Stimulated activated naive CD8-positive, alpha-beta T cell treated with anti-CD3 and anti-CD28 coated beads, Interleukin-15, Interleukin-2, amounts not matched to agents 100 ng/mL and 50 ng/mL, for 24 hours (primary cell): ENCODE measurements at regions not wholly inside any gene's neighbourhood (a gene's known extent, or its start where the extent isn't known, plus 50 kb on each side); places are given as distances from the start of the nearest gene placed in this dataset.

ENCODE experiments used
- H3K27ac Mint-ChIP-seq: one replicate; pipeline ENCODE4 v1.8.0; 2021; ENCODE audit warnings: mild to moderate bottlenecking, mixed read lengths
- H3K27me3 Mint-ChIP-seq: one replicate; pipeline ENCODE4 v1.8.0; 2021; ENCODE audit warnings: mixed read lengths
- H3K36me3 Mint-ChIP-seq: one replicate; pipeline ENCODE4 v1.8.0; 2021; ENCODE audit warnings: low read depth, mixed read lengths
- H3K4me1 Mint-ChIP-seq: one replicate; pipeline ENCODE4 v1.8.0; 2021; ENCODE audit warnings: low read depth, mixed read lengths
- H3K4me3 Mint-ChIP-seq: one replicate; pipeline ENCODE4 v1.8.0; 2021; ENCODE audit warnings: mild to moderate bottlenecking, mixed read lengths
- H3K9me3 Mint-ChIP-seq: one replicate; pipeline ENCODE4 v1.8.0; 2021; ENCODE audit warnings: mixed read lengths

- no peak overlapping the region for H3K4me3 Mint-ChIP-seq
- H3K36me3 Mint-ChIP-seq, result no peaks in the 10 kb centered on the region
- H3K27ac Mint-ChIP-seq, result no peak overlapping the region
- H3K27me3 Mint-ChIP-seq, result no peaks in the 10 kb centered on the region
- no peaks in the 10 kb centered on the region for H3K9me3 Mint-ChIP-seq
- no peaks in the 10 kb centered on the region for H3K4me1 Mint-ChIP-seq
Measured at GRCh38 chr5:119897537-119898370, 268.4 kb downstream of the FAM170A start.

DNA sequence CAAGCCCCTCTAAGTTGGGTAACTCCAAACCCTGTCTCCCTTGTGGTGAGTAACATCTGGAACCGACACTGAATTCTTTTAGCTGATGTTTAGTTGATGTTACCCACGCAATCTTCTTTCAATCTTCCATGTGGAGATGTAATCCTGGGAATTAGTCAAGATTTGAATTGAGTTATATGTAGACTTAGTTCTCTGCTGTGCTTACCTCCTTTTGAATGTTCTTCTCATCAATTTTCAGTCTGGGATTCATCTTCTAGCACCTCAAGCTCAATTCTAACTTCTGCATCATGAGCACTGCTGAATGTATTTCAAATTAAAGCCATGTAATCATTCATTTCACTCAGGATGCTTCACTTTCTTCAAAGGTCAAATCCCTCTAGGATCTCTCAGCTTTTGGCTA is 270.6 kb downstream of the FAM170A start:
- Mint-ChIP-seq H3K27ac (no peak overlapping the region), H3K27me3 (no peaks in the 10 kb centered on the region), H3K36me3 (no peaks in the 10 kb centered on the region), H3K4me3 (no peak overlapping the region), H3K4me1 (no peaks in the 10 kb centered on the region), H3K9me3 (no peaks in the 10 kb centered on the region)

DNA sequence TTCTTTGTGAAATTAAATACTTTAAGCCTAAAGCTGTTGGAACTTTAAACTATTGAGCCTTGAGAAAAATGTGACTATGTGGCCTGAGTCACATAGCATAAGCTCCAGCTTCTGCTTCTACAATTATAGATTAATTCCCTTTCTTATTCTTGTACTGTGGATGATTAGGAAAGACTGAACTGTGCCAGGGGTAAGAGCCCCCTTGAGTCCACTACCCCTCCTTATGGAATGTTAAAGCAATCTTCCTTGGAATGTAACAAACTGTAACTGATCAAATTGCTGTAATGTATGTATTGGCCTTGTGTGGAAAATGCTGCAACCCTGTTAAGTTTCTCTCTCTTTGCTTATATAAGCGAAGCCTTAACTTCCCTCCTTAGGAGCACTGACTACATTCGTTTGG is 273.2 kb downstream of the FAM170A start:
- Mint-ChIP-seq H3K4me1 (no peaks in the 10 kb centered on the region), H3K4me3 (no peak overlapping the region), H3K27ac (no peak overlapping the region), H3K27me3 (no peaks in the 10 kb centered on the region), H3K9me3 (peaks cover 8% of the 10 kb centered on the region), H3K36me3 (no peaks in the 10 kb centered on the region)

- no peaks in the 10 kb centered on the region for H3K36me3 Mint-ChIP-seq
Measured at GRCh38 chr5:119913425-119913824, 284.1 kb downstream of the FAM170A start.

DNA sequence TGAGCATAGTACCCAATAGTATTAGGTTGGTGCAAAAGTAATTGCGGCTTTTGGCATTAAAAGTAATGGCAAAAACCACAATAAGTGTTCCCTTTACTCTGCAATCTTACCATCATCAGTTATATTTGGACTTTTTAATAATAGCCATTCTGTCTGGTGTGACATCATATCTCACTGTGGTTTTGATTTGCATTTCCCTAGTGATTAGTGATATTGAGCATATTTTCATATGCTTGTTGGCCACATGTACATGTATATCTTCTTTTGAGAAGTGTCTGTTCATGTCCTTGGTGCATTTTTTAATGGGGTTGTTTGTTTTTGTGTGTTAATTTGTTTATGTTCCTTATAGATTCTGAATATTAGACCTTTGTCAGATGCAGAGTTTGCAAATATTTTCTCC is 289.9 kb downstream of the FAM170A start:
- Mint-ChIP-seq H3K27me3 (no peaks in the 10 kb centered on the region), H3K9me3 (no peaks in the 10 kb centered on the region), H3K36me3 (no peaks in the 10 kb centered on the region)

More at GRCh38 chr5:119913425-119913824, 284.1 kb downstream of the FAM170A start:
- no peak overlapping the region for H3K27ac Mint-ChIP-seq
- no peak overlapping the region for H3K4me3 Mint-ChIP-seq
- H3K27me3 Mint-ChIP-seq, result no peaks in the 10 kb centered on the region
- H3K9me3 Mint-ChIP-seq, result peaks cover 7% of the 10 kb centered on the region
- H3K4me1 Mint-ChIP-seq, result no peaks in the 10 kb centered on the region

GRCh38 chr5:119926301-119926700 is 296.9 kb downstream of the FAM170A start:
- H3K4me1 Mint-ChIP-seq, result no peaks in the 10 kb centered on the region
- H3K9me3 Mint-ChIP-seq, result no peaks in the 10 kb centered on the region

More for the DNA sequence above, 289.9 kb downstream of the FAM170A start:
- Mint-ChIP-seq H3K4me3 (no peak overlapping the region), H3K27ac (no peak overlapping the region), H3K4me1 (no peaks in the 10 kb centered on the region)

DNA sequence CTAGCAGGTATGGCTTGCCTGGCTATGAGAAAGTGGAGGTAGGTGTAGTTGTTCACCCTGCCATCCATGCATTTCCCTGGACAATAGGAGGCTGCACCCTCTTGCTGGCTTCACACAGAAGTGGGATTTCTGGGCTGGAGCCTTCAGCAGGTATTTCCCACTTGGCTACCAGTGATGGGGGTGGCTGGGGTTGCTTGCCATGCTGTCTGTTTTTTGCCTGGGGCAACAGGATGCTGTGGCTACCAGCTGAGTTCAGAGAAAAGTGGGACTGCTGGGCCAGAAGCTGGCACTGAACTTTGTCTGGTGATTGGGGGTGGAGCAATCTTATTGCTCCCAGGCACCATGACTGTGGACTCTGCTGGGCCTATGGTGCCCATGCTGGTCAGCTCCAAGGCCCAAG is 299.6 kb downstream of the FAM170A start:
- no peaks in the 10 kb centered on the region for H3K36me3 Mint-ChIP-seq
- H3K9me3 Mint-ChIP-seq, result no peaks in the 10 kb centered on the region
- H3K27me3 Mint-ChIP-seq, result no peaks in the 10 kb centered on the region
- H3K27ac Mint-ChIP-seq, result no peak overlapping the region
- H3K4me3 Mint-ChIP-seq, result no peak overlapping the region
- H3K4me1 Mint-ChIP-seq, result no peaks in the 10 kb centered on the region

More at GRCh38 chr5:119926301-119926700, 296.9 kb downstream of the FAM170A start:
- H3K4me3 Mint-ChIP-seq, result no peak overlapping the region
- H3K27me3 Mint-ChIP-seq, result no peaks in the 10 kb centered on the region
- no peaks in the 10 kb centered on the region for H3K36me3 Mint-ChIP-seq
- no peak overlapping the region for H3K27ac Mint-ChIP-seq

- no peaks in the 10 kb centered on the region for H3K36me3 Mint-ChIP-seq
- H3K9me3 Mint-ChIP-seq, result no peaks in the 10 kb centered on the region
- no peak overlapping the region for H3K4me3 Mint-ChIP-seq
Measured at GRCh38 chr5:119930490-119930889, 301.1 kb downstream of the FAM170A start.

DNA sequence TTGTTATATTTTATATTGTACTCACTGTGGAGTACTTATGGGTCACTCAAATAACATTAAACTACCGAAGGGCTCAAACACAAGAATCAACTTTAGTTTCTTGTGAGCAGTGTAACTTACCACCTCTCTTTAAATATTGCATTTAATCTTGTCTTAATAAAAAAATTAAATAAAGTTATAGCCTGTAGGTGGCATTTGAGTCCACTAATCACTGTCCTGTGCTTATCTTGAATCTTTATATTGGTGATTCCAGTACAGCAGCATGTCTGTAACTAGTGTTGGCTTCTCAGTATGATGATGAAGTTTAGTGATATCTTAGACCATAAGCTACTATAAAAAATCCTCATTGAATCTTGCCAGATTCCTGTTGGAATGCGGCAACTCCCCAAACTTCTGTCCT is 313.8 kb downstream of the FAM170A start:
- Mint-ChIP-seq H3K9me3 (peaks cover 23% of the 10 kb centered on the region), H3K36me3 (no peaks in the 10 kb centered on the region), H3K27me3 (no peaks in the 10 kb centered on the region), H3K4me1 (no peaks in the 10 kb centered on the region), H3K4me3 (no peak overlapping the region), H3K27ac (no peak overlapping the region)

More at GRCh38 chr5:119930490-119930889, 301.1 kb downstream of the FAM170A start:
- no peaks in the 10 kb centered on the region for H3K27me3 Mint-ChIP-seq
- H3K4me1 Mint-ChIP-seq, result no peaks in the 10 kb centered on the region
- no peak overlapping the region for H3K27ac Mint-ChIP-seq

GRCh38 chr5:119945691-119946090 is 316.3 kb downstream of the FAM170A start:
- H3K4me3 Mint-ChIP-seq, result no peak overlapping the region
- H3K4me1 Mint-ChIP-seq, result no peaks in the 10 kb centered on the region
- H3K27ac Mint-ChIP-seq, result no peak overlapping the region
- peaks cover 14% of the 10 kb centered on the region for H3K9me3 Mint-ChIP-seq
- no peaks in the 10 kb centered on the region for H3K27me3 Mint-ChIP-seq
- H3K36me3 Mint-ChIP-seq, result no peaks in the 10 kb centered on the region

DNA sequence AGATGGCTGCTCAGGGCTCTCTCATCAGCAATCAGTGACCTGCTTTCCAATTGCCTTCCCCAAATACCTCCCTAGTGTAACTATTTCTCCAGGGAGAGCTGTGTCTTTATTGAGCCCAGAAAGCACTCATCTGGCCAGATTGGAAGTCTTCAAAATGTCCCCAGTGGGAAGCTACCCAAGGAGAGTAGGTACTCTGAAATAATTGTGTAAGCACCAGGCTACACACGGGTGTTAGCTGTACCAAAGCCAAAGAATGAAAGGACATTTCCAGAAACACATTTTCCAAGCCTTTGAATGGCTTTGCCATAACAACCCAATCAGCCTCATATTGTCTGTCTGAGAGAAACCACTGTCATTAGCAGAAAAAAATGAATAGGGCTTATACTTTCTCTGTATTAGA is 318.8 kb downstream of the FAM170A start:
- no peaks in the 10 kb centered on the region for H3K27me3 Mint-ChIP-seq
- H3K36me3 Mint-ChIP-seq, result no peaks in the 10 kb centered on the region
- no peaks in the 10 kb centered on the region for H3K4me1 Mint-ChIP-seq
- no peak overlapping the region for H3K27ac Mint-ChIP-seq
- H3K9me3 Mint-ChIP-seq, result peaks cover 14% of the 10 kb centered on the region
- H3K4me3 Mint-ChIP-seq, result no peak overlapping the region

GRCh38 chr5:119949426-119949999 is 320.2 kb downstream of the FAM170A start:
- H3K36me3 Mint-ChIP-seq, result no peaks in the 10 kb centered on the region
- H3K27me3 Mint-ChIP-seq, result no peaks in the 10 kb centered on the region

GRCh38 chr5:119951330-119951934 is 322.1 kb downstream of the FAM170A start:
- Mint-ChIP-seq H3K36me3 (no peaks in the 10 kb centered on the region), H3K4me3 (no peak overlapping the region), H3K27me3 (no peaks in the 10 kb centered on the region), H3K27ac (no peak overlapping the region), H3K4me1 (no peaks in the 10 kb centered on the region), H3K9me3 (peaks cover 7% of the 10 kb centered on the region)

More at GRCh38 chr5:119949426-119949999, 320.2 kb downstream of the FAM170A start:
- no peak overlapping the region for H3K27ac Mint-ChIP-seq
- H3K4me3 Mint-ChIP-seq, result no peak overlapping the region
- peaks cover 14% of the 10 kb centered on the region for H3K9me3 Mint-ChIP-seq
- no peaks in the 10 kb centered on the region for H3K4me1 Mint-ChIP-seq

DNA sequence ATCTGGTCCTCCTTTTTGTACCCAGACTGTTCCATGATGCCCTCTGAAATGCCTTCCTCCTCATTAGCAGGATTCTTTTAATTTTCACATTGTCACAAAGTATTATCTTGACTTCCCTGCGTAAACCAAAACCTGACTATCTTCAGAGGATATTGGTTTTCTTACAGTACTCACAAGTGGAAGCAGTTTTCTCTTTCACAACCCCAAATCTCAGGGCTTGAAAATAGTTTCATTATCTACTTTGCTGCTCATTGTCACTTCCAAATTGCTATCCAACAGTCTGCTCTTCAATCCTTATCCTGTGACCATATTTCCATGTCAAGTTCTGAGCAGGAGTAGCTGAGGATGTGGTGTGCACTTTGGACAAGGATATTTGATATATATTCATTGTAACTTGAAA is 324.1 kb downstream of the FAM170A start:
- Mint-ChIP-seq H3K27ac (no peak overlapping the region), H3K9me3 (peaks cover 5% of the 10 kb centered on the region), H3K27me3 (no peaks in the 10 kb centered on the region), H3K4me3 (no peak overlapping the region), H3K4me1 (no peaks in the 10 kb centered on the region), H3K36me3 (no peaks in the 10 kb centered on the region)

DNA sequence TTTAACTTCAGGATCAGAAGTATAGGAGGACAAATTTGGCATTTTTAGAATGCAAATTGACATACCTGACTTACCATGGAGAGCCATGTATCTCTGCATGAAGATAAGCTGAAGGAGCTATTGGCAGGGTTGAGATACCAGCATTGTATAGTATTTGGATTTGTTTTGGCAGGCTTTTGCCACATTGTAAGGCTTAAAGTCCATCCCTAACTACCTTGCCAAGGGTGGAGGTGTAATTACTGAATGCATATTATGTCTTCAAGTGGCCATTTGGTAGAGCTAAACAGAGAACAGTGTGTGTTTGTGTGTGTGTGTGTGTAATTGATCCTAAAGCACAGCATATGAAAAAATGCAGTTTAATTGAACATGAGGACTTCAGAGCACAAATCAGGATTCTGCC is 324.7 kb downstream of the FAM170A start:
- Mint-ChIP-seq H3K27me3 (no peaks in the 10 kb centered on the region), H3K36me3 (no peaks in the 10 kb centered on the region), H3K4me1 (no peaks in the 10 kb centered on the region), H3K4me3 (no peak overlapping the region), H3K9me3 (peaks cover 5% of the 10 kb centered on the region), H3K27ac (no peak overlapping the region)
